WTC11 (cell line): ENCODE measurements at regions not wholly inside any gene's neighbourhood (a gene's known extent, or its start where the extent isn't known, plus 50 kb on each side); places are given as distances from the start of the nearest gene placed in this dataset.

Experiments used
- ATAC-seq: fragments of 200-7000 bp; cut with Tn5 transposase; 2 replicates; pipeline ENCODE4 v1.10.0; 2021; ENCODE audit warnings: mild to moderate bottlenecking, moderate library complexity
- CTCF ChIA-PET: fragments of 300-600 bp; sonication (Branson Sonifier 250); formaldehyde crosslinking; loops from one replicate; lab custom pipeline; 2021; ENCODE audit warnings: antibody characterized with exemption; lab: Charles Lee
- POLR2A ChIA-PET: fragments of 350-600 bp; sonication (Branson Sonifier 250); formaldehyde crosslinking; loops from one replicate; lab custom pipeline; 2021; ENCODE audit warnings: antibody characterized with exemption; lab: Charles Lee
- DNase-seq: peaks from one replicate; pipeline ENCODE4 v3.0.0; 2021; ENCODE audit warnings: low spot score
- H3K27ac Mint-ChIP-seq: 2 replicates; pipeline ENCODE4 v1.8.0; 2021; ENCODE audit warnings: mixed read lengths
- H3K27me3 Mint-ChIP-seq: 2 replicates; pipeline ENCODE4 v1.8.0; 2021; ENCODE audit warnings: low read depth, mild to moderate bottlenecking, moderate library complexity, mixed read lengths
- H3K36me3 Mint-ChIP-seq: 2 replicates; pipeline ENCODE4 v1.8.0; 2021; ENCODE audit warnings: mixed read lengths
- H3K4me1 Mint-ChIP-seq: 2 replicates; pipeline ENCODE4 v1.8.0; 2022; ENCODE audit warnings: mixed read lengths
- H3K4me3 Mint-ChIP-seq: 2 replicates; pipeline ENCODE4 v1.8.0; 2021; ENCODE audit warnings: mild to moderate bottlenecking, moderate library complexity, mixed read lengths
- H3K9me3 Mint-ChIP-seq: 2 replicates; pipeline ENCODE4 v1.8.0; 2021; ENCODE audit warnings: mixed read lengths
- AR ChIP-seq: fragments of 250-450 bp; sonication (Bioruptor Pico); IDR thresholded peaks from 2 replicates; pipeline ENCODE4 v1.9.0; 2021; ENCODE audit warnings: mild to moderate bottlenecking
- ARID4B ChIP-seq: sonication (generic); formaldehyde crosslinking; IDR thresholded peaks from 2 replicates; pipeline ENCODE4 v1.8.0; 2023; ENCODE audit warnings: missing genetic modification reagents, mild to moderate bottlenecking, borderline replicate concordance
- CREB1 ChIP-seq: sonication (generic); formaldehyde crosslinking; IDR thresholded peaks from 2 replicates; pipeline ENCODE4 v1.8.0; 2023; ENCODE audit warnings: mild to moderate bottlenecking, missing genetic modification reagents
- ELF4 ChIP-seq: sonication (generic); formaldehyde crosslinking; IDR thresholded peaks from 2 replicates; pipeline ENCODE4 v1.8.1; 2022; ENCODE audit warnings: low read depth, mild to moderate bottlenecking, moderate library complexity, missing genetic modification reagents
- FOXP4 ChIP-seq: sonication (generic); formaldehyde crosslinking; IDR thresholded peaks from 2 replicates; pipeline ENCODE4 v1.8.0; 2022; ENCODE audit warnings: mild to moderate bottlenecking, missing genetic modification reagents
- GABPB1 ChIP-seq: sonication (generic); formaldehyde crosslinking; IDR thresholded peaks from 2 replicates; pipeline ENCODE4 v1.8.1; 2023; ENCODE audit warnings: mild to moderate bottlenecking, missing genetic modification reagents
- HMGA2 ChIP-seq: fragments of 250-450 bp; sonication (Bioruptor Pico); IDR thresholded peaks from 2 replicates; pipeline ENCODE4 v1.4.0; 2021; ENCODE audit warnings: mild to moderate bottlenecking, moderate library complexity
- JAZF1 ChIP-seq: fragments of 250-450 bp; sonication (Bioruptor Pico); IDR thresholded peaks from 2 replicates; pipeline ENCODE4 v1.9.0; 2021; ENCODE audit warnings: moderate library complexity, mild to moderate bottlenecking, inconsistent platforms
- SMAD4 ChIP-seq: sonication (generic); formaldehyde crosslinking; IDR thresholded peaks from 2 replicates; pipeline ENCODE4 v1.8.0; 2022; ENCODE audit warnings: mild to moderate bottlenecking, missing genetic modification reagents
- SOX15 ChIP-seq: fragments of 250-450 bp; sonication (Bioruptor Pico); IDR thresholded peaks from 2 replicates; pipeline ENCODE4 v1.9.0; 2021; ENCODE audit warnings: mild to moderate bottlenecking
- TCF7 ChIP-seq: sonication (generic); formaldehyde crosslinking; IDR thresholded peaks from 2 replicates; pipeline ENCODE4 v1.8.0; 2022; ENCODE audit warnings: mild to moderate bottlenecking, low read depth, missing genetic modification reagents, moderate library complexity
- ZNF263 ChIP-seq: sonication (generic); formaldehyde crosslinking; IDR thresholded peaks from 2 replicates; pipeline ENCODE4 v1.8.1; 2022; ENCODE audit warnings: low read depth, mild to moderate bottlenecking, moderate library complexity, missing genetic modification reagents
- ZNF281 ChIP-seq: sonication (generic); formaldehyde crosslinking; IDR thresholded peaks from 2 replicates; pipeline ENCODE4 v1.8.0; 2023; ENCODE audit warnings: mild to moderate bottlenecking, missing genetic modification reagents
- ZNF317 ChIP-seq: sonication (generic); formaldehyde crosslinking; IDR thresholded peaks from 2 replicates; pipeline ENCODE4 v1.8.1; 2023; ENCODE audit warnings: low read depth, mild to moderate bottlenecking, moderate library complexity, missing genetic modification reagents, borderline replicate concordance
- ZNF512 ChIP-seq: sonication (generic); formaldehyde crosslinking; IDR thresholded peaks from 2 replicates; pipeline ENCODE4 v1.8.1; 2022; ENCODE audit warnings: missing genetic modification reagents, borderline replicate concordance

GRCh38 chr11:23455321-23455891, 595.1 kb upstream of the CCDC179 start:
- H3K4me3 Mint-ChIP-seq = no peak overlapping the region
- ATAC-seq (no peak), DNase-seq (no peak)
- ChIA-PET POLR2A (interaction anchor here (0.6 kb wide), 1 partner anchor 18 kb away, joined by 3 read pairs; no protein-coding TSS in a partner anchor), CTCF (interaction anchor here (1.0 kb wide), 1 partner anchor 85 kb away, joined by 3 read pairs; no protein-coding TSS in a partner anchor)
- no peaks in the 10 kb centered on the region for H3K4me1 Mint-ChIP-seq
- TF ChIP-seq TCF7 (CRISPR knock-in tag) (no peak), FOXP4 (CRISPR knock-in tag) (no peak), ELF4 (no peak)
- H3K36me3 Mint-ChIP-seq = no peaks in the 10 kb centered on the region
- no peaks in the 10 kb centered on the region; the same call in 1 of the 2 replicates for H3K27me3 Mint-ChIP-seq
- peaks cover 20% of the 10 kb centered on the region for H3K9me3 Mint-ChIP-seq
- no peak overlapping the region for H3K27ac Mint-ChIP-seq

- DNase-seq (no peak), ATAC-seq (no peak)
- H3K9me3 Mint-ChIP-seq = 0 out of 2 replicates have a peak, but pooled peaks cover 4% of the 10 kb centered on the region
- no peak overlapping the region for H3K4me3 Mint-ChIP-seq
- H3K27ac Mint-ChIP-seq = no peak overlapping the region
- no peaks in the 10 kb centered on the region for H3K36me3 Mint-ChIP-seq
- POLR2A ChIA-PET = no interaction called here
- CTCF ChIA-PET = no interaction called here
- TF ChIP-seq CREB1 (CRISPR knock-in tag) = no peak
- TF ChIP-seq HMGA2 (CRISPR knock-in tag) = peak; percentile 91
- TF ChIP-seq ZNF281 (CRISPR knock-in tag) = no peak
- TF ChIP-seq SMAD4 (CRISPR knock-in tag) = no peak
- TF ChIP-seq GABPB1 (CRISPR knock-in tag) = no peak
- TF ChIP-seq ZNF512 (CRISPR knock-in tag) = no peak
- no peaks in the 10 kb centered on the region for H3K4me1 Mint-ChIP-seq
- no peaks in the 10 kb centered on the region; the same call in 1 of the 2 replicates for H3K27me3 Mint-ChIP-seq
These were observed 597.4 kb upstream of the CCDC179 start for GRCh38 chr11:23457641-23458040.

GRCh38 chr11:23471878-23472277, 611.6 kb upstream of the CCDC179 start:
- CTCF ChIA-PET = no interaction called here
- H3K27me3 Mint-ChIP-seq = no peaks in the 10 kb centered on the region
- no peak for TF ChIP-seq JAZF1
- TF ChIP-seq ZNF512 (CRISPR knock-in tag) = no peak
- TF ChIP-seq AR (CRISPR knock-in tag) = no peak
- no peak for TF ChIP-seq ARID4B (CRISPR knock-in tag)
- TF ChIP-seq HMGA2 (CRISPR knock-in tag) = no peak
- no peak for TF ChIP-seq ZNF263 (CRISPR knock-in tag)
- no peak for TF ChIP-seq SOX15 (CRISPR knock-in tag)
- no peak for TF ChIP-seq ZNF317 (CRISPR knock-in tag)
- no peak for TF ChIP-seq CREB1 (CRISPR knock-in tag)

More at GRCh38 chr11:23471878-23472277, 611.6 kb upstream of the CCDC179 start:
- DNase-seq (no peak), ATAC-seq (no peak)
- POLR2A ChIA-PET = no interaction called here
- H3K9me3 Mint-ChIP-seq = no peaks in the 10 kb centered on the region
- 0 out of 2 replicates have a peak, but pooled peaks cover 2% of the 10 kb centered on the region for H3K4me1 Mint-ChIP-seq
- no peak overlapping the region for H3K27ac Mint-ChIP-seq
- no peaks in the 10 kb centered on the region for H3K36me3 Mint-ChIP-seq
- H3K4me3 Mint-ChIP-seq = no peak overlapping the region
